ENCODE measurements at regions not wholly inside any gene's neighbourhood (a gene's known extent, or its start where the extent isn't known, plus 50 kb on each side); places are given as distances from the start of the nearest gene placed in this dataset.

DNA sequence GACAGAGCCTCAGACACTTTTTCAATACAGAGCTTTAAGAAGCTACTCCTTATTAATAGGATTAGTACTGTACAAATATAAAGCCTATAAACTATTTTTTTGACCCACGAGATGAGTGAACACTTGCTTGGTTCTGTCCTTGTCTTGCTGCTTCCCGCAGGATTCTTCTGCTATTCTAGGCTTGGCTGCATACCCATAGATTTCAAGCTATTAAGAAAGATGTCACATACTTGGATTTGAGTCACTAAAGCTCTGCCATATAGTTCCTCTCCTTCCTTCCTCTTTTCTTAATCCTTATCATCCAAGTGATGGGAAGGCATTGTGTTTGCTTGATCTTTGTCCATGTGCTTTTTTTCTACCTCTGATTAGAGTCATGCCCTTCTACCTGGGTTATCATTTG is 361.2 kb upstream of the TRPC7 start:
- Histone ChIP-seq H3K9me3 (no peaks in the 10 kb centered on the region), H3K4me3 (no peak overlapping the region), H3K27me3 (replicated peaks; ENCODE audit: insufficient read depth) (no peaks in the 10 kb centered on the region), H3K4me1 (replicated peaks) (no peaks in the 10 kb centered on the region), H3K27ac (no peak overlapping the region), H3K36me3 (no peaks in the 10 kb centered on the region)
- TF ChIP-seq CTCF (IDR thresholded peaks at IDR 0.05), result no peak
- TF ChIP-seq POLR2AphosphoS5 (IDR thresholded peaks at IDR 0.05), result no peak
- no peak for TF ChIP-seq POLR2A (IDR thresholded peaks at IDR 0.05)
- 31% methylated on average over 2 of the region's 2 CpGs for WGBS
- DNase-seq (ENCODE audit: low spot score), result no peak
- intact Hi-C loops (cut with DNase I), result no loop called here

- no peak overlapping the region for H3K27ac ChIP-seq
- TF ChIP-seq POLR2A (IDR thresholded peaks at IDR 0.05) (no peak), POLR2AphosphoS5 (IDR thresholded peaks at IDR 0.05) (no peak), CTCF (IDR thresholded peaks at IDR 0.05) (no peak)
- no peaks in the 10 kb centered on the region for H3K4me1 ChIP-seq (replicated peaks)
- no peaks in the 10 kb centered on the region for H3K27me3 ChIP-seq (replicated peaks; ENCODE audit: insufficient read depth)
- no peaks in the 10 kb centered on the region for H3K36me3 ChIP-seq
- 88% methylated on average over 2 of the region's 2 CpGs for WGBS
- no peak overlapping the region for H3K4me3 ChIP-seq
- intact Hi-C loops (cut with DNase I), result no loop called here
- DNase-seq (ENCODE audit: low spot score), result no peak
- no peaks in the 10 kb centered on the region for H3K9me3 ChIP-seq
These were observed 358.8 kb upstream of the TRPC7 start for GRCh38 chr5:136724161-136724560.

DNA sequence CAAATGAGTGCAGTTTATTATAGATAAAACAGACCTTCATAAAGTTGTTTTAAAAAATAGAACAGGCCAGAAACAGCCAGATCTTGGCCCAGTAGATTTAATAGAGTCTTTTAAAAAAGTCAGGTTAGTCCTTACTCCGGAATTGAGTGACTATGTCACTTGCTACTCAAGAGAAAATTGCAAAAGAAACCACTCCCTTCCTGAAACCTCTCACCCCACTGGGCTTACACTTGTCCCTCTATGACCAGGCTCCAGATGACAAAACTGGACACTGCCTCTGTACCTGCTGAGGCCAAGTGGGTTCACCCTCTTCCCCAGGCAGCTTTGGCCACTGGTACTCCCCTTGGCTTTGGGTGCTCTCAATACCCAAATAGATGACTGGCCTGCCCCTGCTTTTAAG is 357.2 kb upstream of the TRPC7 start:
- 90% methylated on average over 1 of the region's 1 CpG for WGBS
- intact Hi-C loops (cut with DNase I), result no loop called here
- Histone ChIP-seq H3K9me3 (no peaks in the 10 kb centered on the region), H3K27me3 (replicated peaks; ENCODE audit: insufficient read depth) (no peaks in the 10 kb centered on the region), H3K27ac (no peak overlapping the region), H3K36me3 (no peaks in the 10 kb centered on the region), H3K4me3 (no peak overlapping the region), H3K4me1 (replicated peaks) (no peaks in the 10 kb centered on the region)
- no peak for TF ChIP-seq POLR2AphosphoS5 (IDR thresholded peaks at IDR 0.05)
- no peak for TF ChIP-seq POLR2A (IDR thresholded peaks at IDR 0.05)
- no peak for TF ChIP-seq CTCF (IDR thresholded peaks at IDR 0.05)
- DNase-seq (ENCODE audit: low spot score), result no peak

DNA sequence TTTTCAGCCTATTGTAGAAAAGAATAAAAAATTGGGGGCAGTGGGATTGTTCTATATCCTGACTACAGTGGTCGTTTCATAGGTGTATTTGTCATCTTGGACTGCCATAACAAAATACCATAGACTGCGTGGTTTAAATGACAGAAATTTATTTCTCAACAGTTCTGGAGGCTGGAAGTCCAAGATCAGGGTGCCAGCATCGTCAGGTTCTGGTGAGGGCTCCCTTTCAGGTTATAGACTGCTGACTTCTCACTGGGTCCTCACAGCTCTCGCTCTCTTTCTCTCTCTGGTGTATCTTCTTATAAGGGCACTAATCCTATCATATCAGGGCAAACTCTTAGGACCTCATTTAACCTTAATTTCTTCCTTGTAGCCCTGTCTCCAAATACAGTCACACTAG is 356.7 kb upstream of the TRPC7 start:
- H3K27ac ChIP-seq, result no peak overlapping the region
- no peak for TF ChIP-seq POLR2A (IDR thresholded peaks at IDR 0.05)
- no peak for TF ChIP-seq POLR2AphosphoS5 (IDR thresholded peaks at IDR 0.05)
- TF ChIP-seq CTCF (IDR thresholded peaks at IDR 0.05), result no peak
- no peaks in the 10 kb centered on the region for H3K36me3 ChIP-seq
- H3K27me3 ChIP-seq (replicated peaks; ENCODE audit: insufficient read depth), result no peaks in the 10 kb centered on the region
- 85% methylated on average over 4 of the region's 4 CpGs for WGBS
- no peaks in the 10 kb centered on the region for H3K4me1 ChIP-seq (replicated peaks)
- no peak for DNase-seq (ENCODE audit: low spot score)
- no peak overlapping the region for H3K4me3 ChIP-seq
- intact Hi-C loops (cut with DNase I), result no loop called here
- H3K9me3 ChIP-seq, result no peaks in the 10 kb centered on the region

- no peaks in the 10 kb centered on the region for H3K9me3 ChIP-seq
- TF ChIP-seq CTCF (IDR thresholded peaks at IDR 0.05) (no peak), POLR2A (IDR thresholded peaks at IDR 0.05) (no peak), POLR2AphosphoS5 (IDR thresholded peaks at IDR 0.05) (no peak)
- 65% methylated on average over 2 of the region's 2 CpGs for WGBS
- no peak overlapping the region for H3K27ac ChIP-seq
- H3K27me3 ChIP-seq (replicated peaks; ENCODE audit: insufficient read depth), result no peaks in the 10 kb centered on the region
- DNase-seq (ENCODE audit: low spot score), result no peak
- intact Hi-C loops (cut with DNase I), result no loop called here
- H3K36me3 ChIP-seq, result no peaks in the 10 kb centered on the region
- no peak overlapping the region for H3K4me3 ChIP-seq
- no peaks in the 10 kb centered on the region for H3K4me1 ChIP-seq (replicated peaks)
These were observed 355.3 kb upstream of the TRPC7 start for GRCh38 chr5:136720674-136721073.

Measured in prostate gland (tissue), 2 donors.